ENCODE measurements at regions not wholly inside any gene's neighbourhood (a gene's known extent, or its start where the extent isn't known, plus 50 kb on each side); places are given as distances from the start of the nearest gene placed in this dataset.

DNA sequence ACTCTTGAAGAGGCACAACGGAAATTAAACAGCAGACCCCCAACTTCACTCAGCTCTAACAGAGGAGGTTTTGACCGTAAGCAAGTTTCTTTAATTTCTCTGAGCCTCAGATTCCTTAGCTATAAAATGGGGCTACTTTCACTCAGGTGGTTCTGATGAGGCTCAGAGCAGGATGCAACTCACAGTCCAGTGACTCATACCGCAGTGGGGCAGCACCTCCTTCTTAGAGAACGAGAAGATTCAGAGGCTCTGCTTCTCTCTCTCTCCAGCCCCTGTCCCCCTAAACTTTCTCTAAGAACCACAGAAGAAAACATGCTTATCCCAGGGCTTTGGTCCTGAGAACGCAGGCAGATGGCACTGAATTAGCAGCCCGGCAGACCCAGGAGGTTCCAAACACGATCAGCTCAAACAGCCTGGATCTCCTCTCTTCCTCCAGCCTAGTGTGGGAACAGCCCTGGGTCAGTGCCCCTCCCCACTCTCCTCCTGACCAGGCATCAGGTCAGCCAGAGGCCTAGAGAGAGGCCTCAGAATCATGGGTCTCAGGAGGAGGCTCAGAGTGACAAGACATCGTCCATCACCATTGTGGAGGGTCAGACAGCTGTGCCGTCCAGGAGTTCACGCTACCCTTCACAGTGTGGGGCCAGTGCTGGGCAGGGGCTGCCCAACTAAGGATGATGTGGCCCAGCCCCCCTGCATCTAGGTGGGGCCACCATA, 433.0 kb downstream of the PTPRU start:
- RAD21 ChIA-PET (ENCODE audit: low non-redundant PET in 1 of 2, low total read pairs in 2 of 2, uncharacterized antibody in 2 of 2, unreplicated experiment in 2 of 2): no interaction called here
- BruUV-seq (replicated peaks): no TSS peak
- ATAC-seq (peak; percentile 49; the same call in 1 of the 2 replicates), DNase-seq (ENCODE audit: low read depth, low spot score) (no peak)
- peak overlapping the region; percentile 3; the same call in 1 of the 2 replicates for H3K4me2 ChIP-seq (ENCODE audit: low read length)
- no peaks in the 10 kb centered on the region for H3K9me3 ChIP-seq (ENCODE audit: control insufficient read depth in 1 of 2, insufficient read depth in 1 of 2, low read depth in 1 of 2, low read length in 2 of 2)
- H3K4me1 ChIP-seq (ENCODE audit: control insufficient read depth in 1 of 2, insufficient read depth in 2 of 2, low read length in 2 of 2): peaks cover 0 to 22% of the 10 kb centered on the region in 2 experiments; a peak in 1 of 4 replicates
- no peak overlapping the region for H3K9ac ChIP-seq (ENCODE audit: low read length)
- CTCF ChIA-PET: no interaction called here
- intact Hi-C loops (cut with micrococcal nuclease): no loop called here
- TF ChIP-seq FOSL1 (IDR thresholded peaks at IDR 0.05; ENCODE audit: low read depth) (peak; percentile 35; the same call in 1 of the 2 replicates), CBX3 (IDR thresholded peaks at IDR 0.05; ENCODE audit: low read depth) (no peak), SRF (IDR thresholded peaks at IDR 0.05; ENCODE audit: low read depth) (no peak), YY1 (IDR thresholded peaks at IDR 0.05; ENCODE audit: extremely low read depth, insufficient replicate concordance, low read depth, low read length) (no peak), EZH2phosphoT487 (IDR thresholded peaks at IDR 0.05; ENCODE audit: borderline replicate concordance) (no peak), TCF7L2 (IDR thresholded peaks at IDR 0.05; ENCODE audit: borderline replicate concordance, extremely low read depth, insufficient read depth, insufficient read length) (no peak), EGR1 (IDR thresholded peaks at IDR 0.05; ENCODE audit: low read depth) (no peak), ELF1 (IDR thresholded peaks at IDR 0.05; ENCODE audit: borderline replicate concordance, low read depth) (no peak)
- no peak overlapping the region for H3K4me3 ChIP-seq (replicated peaks in 1 of 2; ENCODE audit: low read depth in 1 of 2, low read length in 2 of 2)
- no peaks in the 10 kb centered on the region for H4K20me1 ChIP-seq (ENCODE audit: insufficient read depth)
- no peaks in the 10 kb centered on the region for H3K79me2 ChIP-seq (ENCODE audit: insufficient read depth, low read length)
- H3K27me3 ChIP-seq (ENCODE audit: insufficient read depth, low read length): peaks cover 16% of the 10 kb centered on the region
- no peaks in the 10 kb centered on the region for H3K9me2 ChIP-seq (ENCODE audit: insufficient read depth)
- POLR2A ChIA-PET: interaction anchor here (1.5 kb wide), 1 partner anchor 28 kb away, joined by 3 read pairs; no protein-coding TSS in a partner anchor
- no peaks in the 10 kb centered on the region for H3K36me3 ChIP-seq (ENCODE audit: control insufficient read depth in 1 of 2, insufficient read depth in 2 of 2, low read length in 2 of 2)
- no peak overlapping the region for H2AFZ ChIP-seq (ENCODE audit: low read depth, low read length, poor library complexity, severe bottlenecking)
- no peak overlapping the region for H3K27ac ChIP-seq (ENCODE audit: low read depth, low read length)

DNA sequence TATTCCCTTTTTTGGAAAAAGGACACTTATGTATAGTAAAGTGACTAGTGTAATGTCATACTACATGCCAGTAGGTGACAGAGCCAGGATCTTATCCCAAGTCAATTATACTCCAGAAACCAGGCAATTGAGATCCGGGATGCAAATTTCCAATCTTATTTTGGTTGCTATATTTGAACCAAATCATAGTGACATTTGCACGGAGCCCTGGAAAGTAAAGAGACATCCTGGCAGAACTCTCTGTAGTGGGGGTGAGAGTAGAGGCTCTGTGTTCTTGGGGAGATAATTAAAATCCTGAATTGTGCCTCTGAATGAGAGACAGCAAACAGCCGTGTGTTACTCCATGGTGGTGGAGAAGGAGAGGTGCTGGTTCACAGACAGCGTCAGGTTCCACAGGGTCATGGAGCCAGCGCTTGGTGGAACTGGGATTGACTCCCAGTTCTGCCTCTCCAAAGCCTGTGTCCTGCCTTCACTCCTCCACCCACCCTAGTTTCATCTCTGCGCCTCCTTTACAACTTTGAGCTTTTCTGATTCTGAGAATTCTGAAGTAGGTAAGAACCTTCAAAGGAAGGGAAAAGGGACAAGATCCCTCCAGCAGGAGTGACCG, 432.3 kb downstream of the PTPRU start:
- H3K9ac ChIP-seq (ENCODE audit: low read length): no peak overlapping the region
- no peaks in the 10 kb centered on the region for H3K36me3 ChIP-seq (ENCODE audit: control insufficient read depth in 1 of 2, insufficient read depth in 2 of 2, low read length in 2 of 2)
- ChIA-PET POLR2A (interaction anchor here (1.5 kb wide), 1 partner anchor 28 kb away, joined by 3 read pairs; no protein-coding TSS in a partner anchor), CTCF (interaction anchor here (1.2 kb wide), 1 partner anchor 35 kb away, joined by 3 read pairs; no protein-coding TSS in a partner anchor), RAD21 (ENCODE audit: low non-redundant PET in 1 of 2, low total read pairs in 2 of 2, uncharacterized antibody in 2 of 2, unreplicated experiment in 2 of 2) (interaction anchor here in 1 of 2 experiments (0.6 kb wide), 1 partner anchor 303 kb away, joined by 5 read pairs; no protein-coding TSS in a partner anchor)
- H3K4me3 ChIP-seq (replicated peaks in 1 of 2; ENCODE audit: low read depth in 1 of 2, low read length in 2 of 2): no peak overlapping the region
- no peaks in the 10 kb centered on the region for H3K79me2 ChIP-seq (ENCODE audit: insufficient read depth, low read length)
- no peak overlapping the region for H3K27ac ChIP-seq (ENCODE audit: low read depth, low read length)
- BruUV-seq (replicated peaks): no TSS peak
- peak overlapping the region; percentile 3; the same call in 1 of the 2 replicates for H3K4me2 ChIP-seq (ENCODE audit: low read length)
- no peaks in the 10 kb centered on the region for H3K9me3 ChIP-seq (ENCODE audit: control insufficient read depth in 1 of 2, insufficient read depth in 1 of 2, low read depth in 1 of 2, low read length in 2 of 2)
- H3K27me3 ChIP-seq (ENCODE audit: insufficient read depth, low read length): peaks cover 16% of the 10 kb centered on the region
- H3K4me1 ChIP-seq (ENCODE audit: control insufficient read depth in 1 of 2, insufficient read depth in 2 of 2, low read length in 2 of 2): peaks cover 0 to 17% of the 10 kb centered on the region in 2 experiments; a peak in 1 of 4 replicates
- ATAC-seq (no peak), DNase-seq (ENCODE audit: low read depth, low spot score) (no peak)
- intact Hi-C loops (cut with micrococcal nuclease): no loop called here
- no peaks in the 10 kb centered on the region for H4K20me1 ChIP-seq (ENCODE audit: insufficient read depth)
- no peak overlapping the region for H2AFZ ChIP-seq (ENCODE audit: low read depth, low read length, poor library complexity, severe bottlenecking)
- TF ChIP-seq RAD21 (IDR thresholded peaks at IDR 0.05; ENCODE audit: low read depth): no peak
- no peak for TF ChIP-seq JUND (IDR thresholded peaks at IDR 0.05)
- no peak for TF ChIP-seq SIN3A (IDR thresholded peaks at IDR 0.05; ENCODE audit: low read depth)
- TF ChIP-seq SP1 (IDR thresholded peaks at IDR 0.05; ENCODE audit: low read depth): no peak
- TF ChIP-seq CEBPB (IDR thresholded peaks at IDR 0.05; ENCODE audit: low read depth): no peak
- no peak for TF ChIP-seq ZBTB33 (IDR thresholded peaks at IDR 0.05; ENCODE audit: extremely low read depth, insufficient replicate concordance, low read length)
- no peak for TF ChIP-seq TCF7L2 (IDR thresholded peaks at IDR 0.05; ENCODE audit: borderline replicate concordance, extremely low read depth, insufficient read depth, insufficient read length)
- TF ChIP-seq EGR1 (IDR thresholded peaks at IDR 0.05; ENCODE audit: low read depth): no peak
- TF ChIP-seq POLR2AphosphoS5 (IDR thresholded peaks at IDR 0.05; ENCODE audit: low read depth, low read length): no peak
- no peak for TF ChIP-seq ZFX (IDR thresholded peaks at IDR 0.05)
- no peak for TF ChIP-seq MAX (IDR thresholded peaks at IDR 0.05)
- no peak for TF ChIP-seq EZH2phosphoT487 (IDR thresholded peaks at IDR 0.05; ENCODE audit: borderline replicate concordance)
- no peak for TF ChIP-seq YY1 (IDR thresholded peaks at IDR 0.05; ENCODE audit: extremely low read depth, insufficient replicate concordance, low read depth, low read length)
- H3K9me2 ChIP-seq (ENCODE audit: insufficient read depth): no peaks in the 10 kb centered on the region

Data from HCT116 (cell line).